Nephron progenitor cell (in vitro differentiated cells): ENCODE measurements at regions not wholly inside any gene's neighbourhood (a gene's known extent, or its start where the extent isn't known, plus 50 kb on each side); places are given as distances from the start of the nearest gene placed in this dataset.

ENCODE experiments used
- DNase-seq: peaks from one replicate; pipeline ENCODE4 v3.0.0; 2021
- H3K27ac Mint-ChIP-seq: 2 replicates; pipeline ENCODE4 v1.8.0; 2021; ENCODE audit warnings: mild to moderate bottlenecking, moderate library complexity, mixed read lengths
- H3K27me3 Mint-ChIP-seq: 2 replicates; pipeline ENCODE4 v1.8.0; 2021; ENCODE audit warnings: mild to moderate bottlenecking, low read depth, mixed read lengths; ENCODE audit not compliant: poor library complexity
- H3K36me3 Mint-ChIP-seq: 2 replicates; pipeline ENCODE4 v1.8.0; 2021; ENCODE audit warnings: low read depth, mixed read lengths
- H3K4me1 Mint-ChIP-seq: 2 replicates; pipeline ENCODE4 v1.8.0; 2021; ENCODE audit warnings: mixed read lengths
- H3K4me3 Mint-ChIP-seq: 2 replicates; pipeline ENCODE4 v1.8.0; 2021; ENCODE audit warnings: mild to moderate bottlenecking, moderate library complexity, mixed read lengths
- H3K9me3 Mint-ChIP-seq: 2 replicates; pipeline ENCODE4 v1.8.0; 2021; ENCODE audit warnings: mild to moderate bottlenecking, moderate library complexity, mixed read lengths
- CTCF ChIP-seq: fragments of 200-600 bp; sonication (generic); IDR thresholded peaks from 2 replicates; pipeline ENCODE4 v1.5.0; 2021; ENCODE audit warnings: antibody characterized with exemption

- H3K27ac Mint-ChIP-seq = no peak overlapping the region
- no peak for DNase-seq
- H3K36me3 Mint-ChIP-seq = no peaks in the 10 kb centered on the region
- peaks cover 4% of the 10 kb centered on the region for H3K27me3 Mint-ChIP-seq
- no peak for TF ChIP-seq CTCF
- peaks cover 20% of the 10 kb centered on the region for H3K4me1 Mint-ChIP-seq
- no peak overlapping the region for H3K4me3 Mint-ChIP-seq
- H3K9me3 Mint-ChIP-seq = no peaks in the 10 kb centered on the region
These were observed 243.4 kb upstream of the GK2 start for GRCh38 chr4:79651456-79651855.

GRCh38 chr4:79650794-79651431 is 242.9 kb upstream of the GK2 start:
- Mint-ChIP-seq H3K27me3 (peaks cover 4% of the 10 kb centered on the region), H3K27ac (no peak overlapping the region), H3K9me3 (no peaks in the 10 kb centered on the region), H3K36me3 (no peaks in the 10 kb centered on the region), H3K4me3 (no peak overlapping the region), H3K4me1 (peaks cover 20% of the 10 kb centered on the region)
- no peak for DNase-seq
- TF ChIP-seq CTCF = no peak

- Mint-ChIP-seq H3K4me3 (no peak overlapping the region), H3K27me3 (peaks cover 4% of the 10 kb centered on the region), H3K36me3 (no peaks in the 10 kb centered on the region), H3K4me1 (peaks cover 20% of the 10 kb centered on the region), H3K27ac (no peak overlapping the region), H3K9me3 (no peaks in the 10 kb centered on the region)
- TF ChIP-seq CTCF = no peak
- no peak for DNase-seq
These were observed 242.2 kb upstream of the GK2 start for GRCh38 chr4:79650217-79650616.

GRCh38 chr4:79645942-79646341 is 237.9 kb upstream of the GK2 start:
- DNase-seq = no peak
- Mint-ChIP-seq H3K4me3 (no peak overlapping the region), H3K36me3 (no peaks in the 10 kb centered on the region), H3K27ac (no peak overlapping the region), H3K9me3 (no peaks in the 10 kb centered on the region), H3K27me3 (no peaks in the 10 kb centered on the region), H3K4me1 (no peaks in the 10 kb centered on the region)
- TF ChIP-seq CTCF = no peak

GRCh38 chr4:79638735-79639134 is 230.7 kb upstream of the GK2 start:
- Mint-ChIP-seq H3K4me3 (no peak overlapping the region), H3K27ac (no peak overlapping the region), H3K9me3 (no peaks in the 10 kb centered on the region), H3K27me3 (no peaks in the 10 kb centered on the region), H3K4me1 (no peaks in the 10 kb centered on the region), H3K36me3 (no peaks in the 10 kb centered on the region)
- no peak for TF ChIP-seq CTCF
- no peak for DNase-seq

- no peak for TF ChIP-seq CTCF
- no peaks in the 10 kb centered on the region for H3K9me3 Mint-ChIP-seq
- no peak for DNase-seq
- peaks cover 2% of the 10 kb centered on the region for H3K27me3 Mint-ChIP-seq
- no peaks in the 10 kb centered on the region for H3K36me3 Mint-ChIP-seq
- no peaks in the 10 kb centered on the region for H3K4me1 Mint-ChIP-seq
- no peak overlapping the region for H3K4me3 Mint-ChIP-seq
- no peak overlapping the region for H3K27ac Mint-ChIP-seq
These were observed 229.0 kb upstream of the GK2 start for GRCh38 chr4:79636991-79637390.
